NCI-H226 (cell line): ENCODE measurements at regions not wholly inside any gene's neighbourhood (a gene's known extent, or its start where the extent isn't known, plus 50 kb on each side); places are given as distances from the start of the nearest gene placed in this dataset.
"Not testable (repeated sequence)": the region's sequence is repeated elsewhere in the genome, so short reads cannot be mapped to it uniquely, and the experiment has no call there.

Experiments used
- DNase-seq: peaks from one replicate; pipeline ENCODE4 v3.0.0-alpha.2; 2015

GRCh38 chr13:65470781-65471180, 1759.4 kb downstream of the PCDH9 start:
- peak; percentile 13 for DNase-seq

DNA sequence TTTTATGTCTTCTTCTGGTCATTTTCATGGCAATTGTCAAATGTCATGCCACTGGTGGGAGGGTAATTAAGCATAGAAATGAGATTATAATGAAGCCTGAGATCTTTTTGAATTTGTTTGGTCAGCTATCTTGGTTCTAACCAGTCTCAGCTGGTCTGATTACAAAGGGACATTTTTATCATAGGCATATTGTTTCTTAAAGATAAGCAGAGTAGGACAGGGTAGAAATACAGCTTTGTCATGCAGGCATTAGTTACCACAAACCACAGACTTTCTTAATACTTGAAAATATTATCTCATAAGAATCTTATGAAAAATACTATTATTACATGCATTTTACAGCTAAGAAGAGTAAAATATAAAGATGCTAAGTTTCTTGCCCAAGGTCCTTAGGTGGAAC, 1761.5 kb downstream of the PCDH9 start:
- peak; percentile 38 for DNase-seq

GRCh38 chr13:65461590-65461989, 1768.5 kb downstream of the PCDH9 start:
- DNase-seq, result no peak

DNA sequence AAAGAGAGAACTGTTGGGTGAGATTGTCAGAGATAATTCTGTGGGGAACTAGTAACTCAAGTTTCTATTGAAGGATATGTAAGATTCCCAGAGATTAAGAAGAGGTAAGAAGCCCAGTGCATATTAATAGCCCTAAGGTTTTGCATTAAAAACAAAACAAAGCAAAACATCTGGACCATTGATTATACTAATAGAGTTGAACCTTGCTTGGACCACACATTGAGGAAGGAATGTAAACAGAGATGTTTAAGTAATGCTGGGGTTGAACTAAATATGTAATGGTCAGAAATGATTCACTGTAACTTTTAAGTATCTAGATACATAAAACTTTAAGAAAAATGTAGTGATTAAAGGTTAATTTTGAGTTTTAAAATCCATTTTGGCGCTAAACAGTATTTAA, 1770.0 kb downstream of the PCDH9 start:
- no peak for DNase-seq

DNA sequence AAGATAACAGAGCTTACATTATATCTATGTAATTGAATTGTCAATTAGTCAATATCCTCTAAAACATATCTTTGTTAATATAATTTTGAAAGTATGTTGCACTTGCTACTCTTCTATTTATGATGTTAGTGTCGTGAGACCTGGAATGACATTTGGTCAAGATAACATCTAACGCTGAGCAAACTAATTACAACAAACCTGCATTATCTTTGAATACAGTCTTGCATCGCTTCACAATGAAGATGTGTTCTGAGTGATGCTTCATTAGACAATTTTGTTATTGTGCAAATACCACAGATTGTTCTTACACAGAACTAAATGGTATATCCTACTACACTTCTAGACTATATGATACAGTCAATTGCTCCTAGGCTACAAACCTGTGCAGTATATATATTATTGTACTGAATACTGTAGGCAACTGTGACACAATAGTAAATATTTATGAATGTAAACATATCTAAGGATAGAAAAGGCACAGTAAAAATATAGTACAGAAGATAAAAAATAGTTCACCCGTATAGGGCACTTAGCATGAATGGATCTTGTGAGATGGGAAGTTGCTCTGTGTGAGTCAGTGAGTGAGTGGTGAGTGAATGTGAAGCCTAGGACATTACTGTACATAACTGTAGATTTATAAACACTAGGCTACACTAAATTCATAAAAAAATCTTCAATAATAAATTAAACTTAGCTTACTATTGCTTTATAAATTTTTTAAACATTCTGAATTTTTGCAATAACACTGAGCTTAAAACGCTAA, 1773.8 kb downstream of the PCDH9 start:
- DNase-seq, result no peak

DNA sequence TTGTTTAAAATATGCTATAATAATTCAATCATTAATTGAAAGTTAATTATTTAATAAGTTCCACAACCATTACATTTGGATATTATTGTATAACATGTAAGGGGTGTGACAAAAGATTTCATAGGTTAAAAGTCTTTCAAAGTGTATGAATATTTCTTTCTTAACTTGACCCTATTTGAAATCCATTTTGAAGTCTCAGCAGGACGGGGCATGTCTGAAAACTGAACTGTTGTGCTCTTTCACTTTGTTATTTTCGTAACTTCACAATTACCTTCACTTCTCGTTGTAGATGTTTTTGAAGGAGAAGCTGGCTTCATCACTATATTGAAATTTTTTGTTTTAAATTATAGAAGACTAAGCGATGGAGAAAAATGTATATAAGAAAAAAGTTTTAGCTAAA, 1775.7 kb downstream of the PCDH9 start:
- DNase-seq, result no peak

DNA sequence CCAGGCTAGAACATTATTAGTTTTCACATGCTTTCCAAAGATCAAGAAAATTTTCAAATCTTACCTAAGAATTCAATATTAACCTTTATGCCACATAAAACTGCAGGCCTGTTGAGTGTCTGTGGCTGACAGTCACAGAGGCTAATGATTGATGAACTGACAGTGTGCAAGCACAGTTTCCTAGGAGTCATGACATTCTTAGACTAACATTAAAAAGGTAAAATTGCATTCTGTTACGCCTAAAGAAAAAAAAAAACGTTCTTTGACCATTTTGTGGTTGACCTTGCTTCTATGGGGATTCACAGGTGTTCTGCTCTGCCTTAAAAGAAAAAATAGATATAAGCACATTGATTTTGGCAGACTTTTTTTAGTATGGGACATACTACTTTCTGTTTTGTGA, 1776.2 kb downstream of the PCDH9 start:
- no peak for DNase-seq

- no peak for DNase-seq
Observed at GRCh38 chr13:65445340-65445739, 1784.8 kb downstream of the PCDH9 start.

DNA sequence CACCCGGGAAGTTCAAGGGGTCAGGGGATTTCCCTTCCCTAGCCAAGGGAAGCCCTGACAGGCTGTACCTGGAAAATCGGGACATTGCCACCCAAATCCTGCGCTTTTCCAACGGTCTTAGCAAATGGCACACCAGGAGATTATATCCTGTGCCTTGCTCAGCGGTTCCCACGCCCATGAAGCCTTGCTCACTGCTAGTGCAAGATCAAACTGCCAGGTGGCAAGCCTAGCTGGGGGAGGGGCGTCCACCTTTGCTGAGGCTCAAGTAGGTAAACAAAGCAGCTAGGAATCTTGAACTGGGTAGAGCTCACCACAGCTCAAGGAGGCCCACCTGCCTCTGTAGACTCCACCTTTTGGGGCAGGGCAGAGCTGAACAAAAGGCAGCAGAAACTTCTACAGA, 1794.5 kb downstream of the PCDH9 start:
- DNase-seq, result no peak

DNA sequence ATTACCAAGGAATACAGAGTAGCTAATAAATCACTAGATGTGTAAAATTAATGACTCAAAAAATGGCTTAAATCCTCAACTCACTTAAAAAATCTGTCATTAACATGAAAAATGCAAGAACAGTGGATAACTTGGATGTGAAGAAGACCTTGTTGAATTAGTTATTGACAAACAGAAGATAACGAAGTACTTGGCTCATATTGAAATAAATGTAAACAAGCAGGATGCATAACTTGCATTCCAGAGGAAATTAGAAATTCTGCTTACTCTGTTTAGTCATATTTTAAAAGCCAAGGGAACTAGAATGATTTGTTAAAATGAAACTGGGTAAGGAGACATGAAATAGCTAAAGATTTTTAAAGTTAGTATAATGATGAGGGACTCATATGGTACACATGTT, 1812.2 kb downstream of the PCDH9 start:
- DNase-seq, result no peak

- no peak for DNase-seq
Observed at GRCh38 chr13:65416784-65417183, 1813.4 kb downstream of the PCDH9 start.

GRCh38 chr13:65414187-65414586, 1815.9 kb downstream of the PCDH9 start:
- no peak for DNase-seq

- DNase-seq, result no peak
Observed at GRCh38 chr13:65411521-65411920, 1818.6 kb downstream of the PCDH9 start.

GRCh38 chr13:65410791-65411190, 1819.3 kb downstream of the PCDH9 start:
- DNase-seq, result no peak

GRCh38 chr13:65401315-65401714, 1828.8 kb downstream of the PCDH9 start:
- DNase-seq, result no peak

GRCh38 chr13:65400702-65401101, 1829.4 kb downstream of the PCDH9 start:
- DNase-seq, result no peak

DNA sequence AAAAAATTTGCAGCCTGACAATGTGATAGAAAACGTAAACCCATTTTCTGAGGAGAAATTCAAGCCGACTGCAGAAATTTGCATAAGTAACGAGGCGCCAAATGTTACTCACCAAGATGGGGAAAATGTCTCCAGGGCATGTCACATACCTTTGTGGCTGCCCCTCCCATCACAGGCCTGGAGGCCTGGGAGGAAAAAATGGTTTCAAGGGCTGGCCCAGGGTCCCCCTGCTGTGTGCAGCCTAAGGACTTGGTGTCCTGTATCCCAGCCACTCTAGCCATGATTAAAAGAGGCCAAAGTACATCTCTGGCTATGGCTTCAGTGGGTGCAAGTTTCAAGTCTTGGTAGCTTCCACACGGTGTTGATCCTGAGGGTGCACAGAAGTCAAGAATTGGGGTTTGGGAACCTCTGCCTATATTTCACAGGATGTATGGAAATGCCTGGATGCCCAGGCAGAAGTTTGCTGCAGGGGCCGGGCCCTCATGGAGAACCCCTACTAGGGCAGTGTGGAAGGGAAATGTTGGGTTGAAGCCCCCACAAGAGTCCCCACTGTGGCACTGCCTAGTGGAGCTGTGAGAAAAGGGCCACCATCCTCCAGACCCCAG, 1842.3 kb downstream of the PCDH9 start:
- no peak for DNase-seq

DNA sequence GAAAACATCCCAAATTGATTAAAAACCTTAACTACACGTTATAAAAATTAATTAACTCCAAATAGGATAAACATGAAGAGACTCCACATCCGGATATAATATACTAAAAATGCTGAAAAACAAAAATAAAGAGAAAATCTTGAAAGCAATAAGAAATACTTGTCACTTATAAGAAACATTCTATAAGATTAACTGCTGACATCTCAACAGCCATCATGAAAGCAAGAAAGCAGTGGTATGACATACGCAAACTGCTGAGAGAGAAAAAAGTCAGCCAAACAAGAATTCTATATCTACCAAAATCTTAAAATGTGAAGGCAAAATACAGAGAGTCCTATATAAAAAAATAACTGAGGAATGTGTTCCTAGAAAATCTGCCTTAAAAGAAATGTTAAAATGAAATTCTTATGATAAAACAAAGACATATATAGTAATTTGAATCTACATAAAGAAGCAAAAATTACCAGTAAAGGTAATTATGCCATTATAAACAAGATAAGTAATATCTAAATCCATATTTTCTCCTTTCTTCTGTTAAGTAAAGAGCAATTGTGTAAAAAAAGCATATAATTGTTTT, 1851.1 kb downstream of the PCDH9 start:
- DNase-seq, result peak; percentile 14

- DNase-seq, result no peak
Observed at GRCh38 chr13:65378484-65378883, 1851.7 kb downstream of the PCDH9 start.

GRCh38 chr13:65368832-65369231, 1861.3 kb downstream of the PCDH9 start:
- DNase-seq, result peak; percentile 13

- no peak for DNase-seq
Observed at GRCh38 chr13:65353951-65354350, 1876.2 kb downstream of the PCDH9 start.

DNA sequence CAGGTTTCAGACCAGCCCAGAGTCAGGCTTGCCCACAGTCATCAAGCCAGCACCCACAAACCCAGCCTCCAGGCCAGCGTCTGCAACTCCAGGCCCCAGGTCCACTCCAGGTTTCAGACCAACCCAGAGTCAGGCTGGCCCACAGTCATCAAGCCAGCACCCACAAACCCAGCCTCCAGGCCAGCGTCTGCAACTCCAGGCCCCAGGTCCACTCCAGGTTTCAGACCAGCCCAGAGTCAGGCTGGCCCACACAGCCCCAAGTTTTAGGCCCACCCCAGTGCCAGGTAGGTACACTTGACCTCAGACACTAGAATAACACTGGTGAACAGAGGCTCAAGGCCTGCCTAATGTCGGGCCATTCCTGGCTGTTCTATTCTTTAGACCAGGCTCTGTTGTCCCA, 1877.0 kb downstream of the PCDH9 start:
- DNase-seq, result not testable (repeated sequence)

DNA sequence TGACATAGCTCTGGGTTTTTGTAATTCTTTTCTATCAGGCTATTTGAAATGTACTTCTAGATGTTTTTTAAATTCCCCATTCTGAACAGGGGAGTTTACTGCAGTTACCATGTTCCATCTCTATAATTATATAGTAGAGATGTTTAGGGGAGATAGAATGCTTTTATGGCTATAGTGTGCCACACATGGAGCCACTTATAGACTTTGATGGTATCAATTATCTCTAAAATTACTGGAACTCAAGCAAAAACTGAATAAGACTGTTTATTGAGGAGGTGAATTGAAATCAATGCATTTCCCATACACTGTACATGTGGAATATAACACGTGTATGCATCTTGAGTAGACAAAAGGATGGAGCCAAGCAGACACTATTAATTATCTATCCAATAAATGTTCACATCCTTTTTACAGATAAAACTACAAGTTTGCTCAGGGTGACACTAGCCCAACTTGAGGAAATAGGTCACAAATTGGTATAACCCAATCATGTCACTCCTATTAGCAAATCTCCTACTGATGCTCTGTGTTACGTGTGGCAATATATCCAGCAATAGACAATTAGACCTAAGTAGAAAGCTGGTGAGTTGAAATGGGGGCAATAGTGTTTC, 1882.6 kb downstream of the PCDH9 start:
- DNase-seq, result no peak
